Panc1 (cell line): ENCODE measurements at regions not wholly inside any gene's neighbourhood (a gene's known extent, or its start where the extent isn't known, plus 50 kb on each side); places are given as distances from the start of the nearest gene placed in this dataset.
"Not testable (repeated sequence)": the region's sequence is repeated elsewhere in the genome, so short reads cannot be mapped to it uniquely, and the experiment has no call there.

Experiments
- ATAC-seq: fragments of 200-7000 bp; cut with Tn5 transposase; 2 replicates; pipeline ENCODE4 v1.9.1; 2020; ENCODE audit warnings: mild to moderate bottlenecking, moderate library complexity
- BruUV-seq: library from RNA; stranded (reverse); fragments of 400-500 nt; replicated peaks from 2 replicates; lab custom pipeline; 2021; lab: Mats Ljungman, UMichigan
- CTCF ChIA-PET: fragments of 300-600 bp; sonication (Branson Sonifier 250); formaldehyde crosslinking; loops from one replicate; lab custom pipeline; 2022; ENCODE audit warnings: antibody characterized with exemption; lab: Charles Lee
- POLR2A ChIA-PET: fragments of 300-600 bp; sonication (Branson Sonifier 250); formaldehyde crosslinking; loops from one replicate; lab custom pipeline; 2022; ENCODE audit warnings: antibody characterized with exemption; lab: Charles Lee
- DNase-seq: peaks from one replicate; pipeline ENCODE4 v3.0.0-alpha.2; 2010; ENCODE audit warnings: low read depth, low spot score
- H3K27ac ChIP-seq: 2 replicates; pipeline ENCODE4 v1.5.1; 2011; ENCODE audit warnings: mild to moderate bottlenecking, low read length, inconsistent platforms
- H3K27me3 ChIP-seq: fragments of 200-500 bp; sonication (Bioruptor generic); 2 replicates; pipeline ENCODE4 v1.6.0; 2014; ENCODE audit warnings: low read length, inconsistent platforms; ENCODE audit not compliant: control insufficient read depth, insufficient read depth
- H3K36me3 ChIP-seq: fragments of 200-500 bp; sonication (Bioruptor generic); 2 replicates; pipeline ENCODE4 v1.5.1; 2014; ENCODE audit warnings: inconsistent platforms, mild to moderate bottlenecking, low read length, moderate library complexity; ENCODE audit not compliant: control insufficient read depth, insufficient read depth
- H3K4me1 ChIP-seq: 2 replicates; pipeline ENCODE4 v1.5.1; 2011; ENCODE audit warnings: inconsistent platforms, mild to moderate bottlenecking, low read length, moderate library complexity; ENCODE audit not compliant: control insufficient read depth, insufficient read depth
- H3K4me3 ChIP-seq, 2 experiments: 2 replicates each; pipeline ENCODE4 v1.5.1; 2011 to 2012; ENCODE audit warnings: low read depth in 2 of 2, low read length in 2 of 2, mild to moderate bottlenecking in 2 of 2, inconsistent platforms in 1 of 2, moderate library complexity in 1 of 2
- H3K9me3 ChIP-seq: fragments of 200-500 bp; sonication (Bioruptor generic); 2 replicates; pipeline ENCODE4 v1.5.1; 2014; ENCODE audit warnings: low read depth, mild to moderate bottlenecking, inconsistent platforms, low read length, moderate library complexity; ENCODE audit not compliant: control insufficient read depth, insufficient read depth
- POLR2AphosphoS5 ChIP-seq: IDR thresholded peaks from 2 replicates; pipeline ENCODE4 v1.6.1; 2012; ENCODE audit warnings: mild to moderate bottlenecking, low read depth, low read length, moderate library complexity
- SIN3A ChIP-seq: IDR thresholded peaks from 2 replicates; pipeline ENCODE4 v1.6.1; 2012; ENCODE audit warnings: low read depth, mild to moderate bottlenecking, low read length, moderate library complexity, borderline replicate concordance; ENCODE audit not compliant: insufficient read depth
- TCF7L2 ChIP-seq: IDR thresholded peaks from 2 replicates; pipeline ENCODE4 v1.6.1; 2011; ENCODE audit warnings: mild to moderate bottlenecking, low read depth, low read length, inconsistent platforms
- in situ Hi-C: cut with HindIII; loops from 2 replicates; pipeline ENCODE4 v1.10.0; 2016; ENCODE audit warnings: low sequenced_read_pairs, low pct_unique_long_range_greater_than_20kb
- intact Hi-C: fragments of 100-400 bp; cut with micrococcal nuclease; formaldehyde crosslinking; loops from one replicate; pipeline ENCODE4 v1.10.0; 2022; ENCODE audit not compliant: unreplicated experiment
- TF ChIP-seq, protein P1 (sequence below): fragments of 450-650 bp; IDR thresholded peaks from 2 replicates; pipeline ENCODE4 v1.5.1; 2017; ENCODE audit warnings: mild to moderate bottlenecking
- TF ChIP-seq, protein P2 (sequence below), 2 experiments: IDR thresholded peaks; 2 replicates each; pipeline ENCODE4 v1.6.1; 2011 to 2012; ENCODE audit warnings: low read depth in 2 of 2, control low read depth in 1 of 2, low read length in 1 of 2, mild to moderate bottlenecking in 1 of 2, moderate library complexity in 1 of 2; ENCODE audit not compliant: insufficient read depth in 1 of 2

DNA sequence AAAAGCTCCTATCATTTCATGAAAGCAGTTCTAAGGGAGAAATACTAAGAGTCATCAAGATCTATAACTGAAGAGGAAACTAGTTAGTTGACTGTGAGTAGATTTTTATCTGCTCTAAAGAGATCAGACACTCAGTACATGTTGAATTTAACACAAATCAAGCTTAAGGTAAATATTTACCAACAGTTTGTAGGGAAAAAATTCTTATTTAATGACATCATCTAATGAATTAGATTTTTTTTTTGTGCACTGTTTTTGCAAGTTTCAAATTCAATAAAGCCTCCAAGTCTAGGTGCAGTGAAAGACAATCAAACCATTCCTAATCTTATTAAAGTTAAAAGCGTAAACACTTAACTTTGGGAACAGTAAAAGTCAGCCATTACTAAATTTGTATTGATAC lies 93.0 kb upstream of the PRKD1 start:
- intact Hi-C loops (no loop called here), in situ Hi-C loops (no loop called here)
- Histone ChIP-seq H3K27me3 (no peaks in the 10 kb centered on the region), H3K4me1 (no peaks in the 10 kb centered on the region), H3K36me3 (no peaks in the 10 kb centered on the region), H3K27ac (no peak overlapping the region), H3K4me3 (no peak overlapping the region), H3K9me3 (no peaks in the 10 kb centered on the region)
- CTCF ChIA-PET = no interaction called here
- POLR2A ChIA-PET = no interaction called here
- no TSS peak for BruUV-seq
- ATAC-seq (no peak), DNase-seq (no peak)
- TF ChIP-seq TCF7L2 = no peak
- TF ChIP-seq, protein P1, sequence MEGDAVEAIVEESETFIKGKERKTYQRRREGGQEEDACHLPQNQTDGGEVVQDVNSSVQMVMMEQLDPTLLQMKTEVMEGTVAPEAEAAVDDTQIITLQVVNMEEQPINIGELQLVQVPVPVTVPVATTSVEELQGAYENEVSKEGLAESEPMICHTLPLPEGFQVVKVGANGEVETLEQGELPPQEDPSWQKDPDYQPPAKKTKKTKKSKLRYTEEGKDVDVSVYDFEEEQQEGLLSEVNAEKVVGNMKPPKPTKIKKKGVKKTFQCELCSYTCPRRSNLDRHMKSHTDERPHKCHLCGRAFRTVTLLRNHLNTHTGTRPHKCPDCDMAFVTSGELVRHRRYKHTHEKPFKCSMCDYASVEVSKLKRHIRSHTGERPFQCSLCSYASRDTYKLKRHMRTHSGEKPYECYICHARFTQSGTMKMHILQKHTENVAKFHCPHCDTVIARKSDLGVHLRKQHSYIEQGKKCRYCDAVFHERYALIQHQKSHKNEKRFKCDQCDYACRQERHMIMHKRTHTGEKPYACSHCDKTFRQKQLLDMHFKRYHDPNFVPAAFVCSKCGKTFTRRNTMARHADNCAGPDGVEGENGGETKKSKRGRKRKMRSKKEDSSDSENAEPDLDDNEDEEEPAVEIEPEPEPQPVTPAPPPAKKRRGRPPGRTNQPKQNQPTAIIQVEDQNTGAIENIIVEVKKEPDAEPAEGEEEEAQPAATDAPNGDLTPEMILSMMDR = no peak
- no peak for TF ChIP-seq POLR2AphosphoS5
- TF ChIP-seq, protein P2, sequence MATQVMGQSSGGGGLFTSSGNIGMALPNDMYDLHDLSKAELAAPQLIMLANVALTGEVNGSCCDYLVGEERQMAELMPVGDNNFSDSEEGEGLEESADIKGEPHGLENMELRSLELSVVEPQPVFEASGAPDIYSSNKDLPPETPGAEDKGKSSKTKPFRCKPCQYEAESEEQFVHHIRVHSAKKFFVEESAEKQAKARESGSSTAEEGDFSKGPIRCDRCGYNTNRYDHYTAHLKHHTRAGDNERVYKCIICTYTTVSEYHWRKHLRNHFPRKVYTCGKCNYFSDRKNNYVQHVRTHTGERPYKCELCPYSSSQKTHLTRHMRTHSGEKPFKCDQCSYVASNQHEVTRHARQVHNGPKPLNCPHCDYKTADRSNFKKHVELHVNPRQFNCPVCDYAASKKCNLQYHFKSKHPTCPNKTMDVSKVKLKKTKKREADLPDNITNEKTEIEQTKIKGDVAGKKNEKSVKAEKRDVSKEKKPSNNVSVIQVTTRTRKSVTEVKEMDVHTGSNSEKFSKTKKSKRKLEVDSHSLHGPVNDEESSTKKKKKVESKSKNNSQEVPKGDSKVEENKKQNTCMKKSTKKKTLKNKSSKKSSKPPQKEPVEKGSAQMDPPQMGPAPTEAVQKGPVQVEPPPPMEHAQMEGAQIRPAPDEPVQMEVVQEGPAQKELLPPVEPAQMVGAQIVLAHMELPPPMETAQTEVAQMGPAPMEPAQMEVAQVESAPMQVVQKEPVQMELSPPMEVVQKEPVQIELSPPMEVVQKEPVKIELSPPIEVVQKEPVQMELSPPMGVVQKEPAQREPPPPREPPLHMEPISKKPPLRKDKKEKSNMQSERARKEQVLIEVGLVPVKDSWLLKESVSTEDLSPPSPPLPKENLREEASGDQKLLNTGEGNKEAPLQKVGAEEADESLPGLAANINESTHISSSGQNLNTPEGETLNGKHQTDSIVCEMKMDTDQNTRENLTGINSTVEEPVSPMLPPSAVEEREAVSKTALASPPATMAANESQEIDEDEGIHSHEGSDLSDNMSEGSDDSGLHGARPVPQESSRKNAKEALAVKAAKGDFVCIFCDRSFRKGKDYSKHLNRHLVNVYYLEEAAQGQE (IDR thresholded peaks at IDR 0.05; ENCODE audit: insufficient read depth in 1 of 2, low read depth in 2 of 2, low read length in 1 of 2) = no peak
- TF ChIP-seq SIN3A = no peak

DNA sequence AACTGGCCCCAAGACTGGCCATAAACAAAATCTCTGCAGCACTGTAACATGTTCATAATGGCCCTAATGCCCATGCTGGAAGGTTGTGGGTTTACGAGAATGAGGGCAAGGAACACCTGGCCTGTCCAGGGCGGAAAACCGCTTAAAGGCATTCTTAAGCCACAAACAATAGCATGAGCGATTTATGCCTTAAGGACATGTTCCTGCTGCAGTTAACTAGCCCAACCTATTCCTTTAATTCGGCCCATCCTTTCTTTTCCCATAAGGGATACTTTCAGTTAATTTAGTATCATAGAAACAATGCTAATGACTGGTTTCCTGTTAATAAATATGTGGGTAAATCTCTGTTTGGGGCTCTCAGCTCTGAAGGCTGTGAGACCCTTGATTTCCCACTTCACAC lies 95.7 kb upstream of the PRKD1 start:
- DNase-seq, H3K4me3 ChIP-seq, H3K9me3 ChIP-seq, POLR2A ChIA-PET, H3K4me1 ChIP-seq, H3K27me3 ChIP-seq, ATAC-seq, CTCF ChIA-PET, BruUV-seq, H3K27ac ChIP-seq, intact Hi-C loops, H3K36me3 ChIP-seq, in situ Hi-C loops: not testable (repeated sequence)

DNA sequence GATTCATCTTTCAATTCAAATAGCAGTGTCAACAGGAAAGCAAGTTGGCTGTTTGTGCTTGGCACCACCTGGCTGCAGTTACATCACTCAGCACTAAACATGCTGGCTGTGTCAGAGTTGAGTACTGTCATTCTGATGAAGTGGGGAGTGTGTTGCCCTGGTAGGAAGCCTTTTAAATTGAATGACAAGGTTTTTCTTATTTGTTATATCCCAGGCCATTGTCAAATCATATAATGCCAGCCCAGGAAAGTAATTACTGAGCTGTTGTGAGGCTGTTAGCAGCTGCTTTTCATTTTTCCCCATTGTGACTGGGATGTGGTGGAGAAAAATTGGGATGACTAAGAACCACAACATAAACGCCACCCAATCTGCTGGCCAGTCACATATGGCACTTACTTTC lies 106.5 kb upstream of the PRKD1 start:
- no peak overlapping the region for H3K4me3 ChIP-seq
- no peaks in the 10 kb centered on the region for H3K4me1 ChIP-seq
- no peaks in the 10 kb centered on the region for H3K36me3 ChIP-seq
- no peak for ATAC-seq
- DNase-seq = no peak
- no peaks in the 10 kb centered on the region for H3K27me3 ChIP-seq
- ChIA-PET CTCF (no interaction called here), POLR2A (no interaction called here)
- no peaks in the 10 kb centered on the region for H3K9me3 ChIP-seq
- no TSS peak for BruUV-seq
- in situ Hi-C loops (no loop called here), intact Hi-C loops (no loop called here)
- no peak overlapping the region for H3K27ac ChIP-seq
- TF ChIP-seq, protein P2 (IDR thresholded peaks at IDR 0.05; ENCODE audit: insufficient read depth in 1 of 2, low read depth in 2 of 2, low read length in 1 of 2) = no peak
- TF ChIP-seq, protein P1 = no peak
- TF ChIP-seq SIN3A = no peak
- TF ChIP-seq POLR2AphosphoS5 = no peak
- no peak for TF ChIP-seq TCF7L2
